Transverse colon (tissue), 4 donors: ENCODE measurements at regions not wholly inside any gene's neighbourhood (a gene's known extent, or its start where the extent isn't known, plus 50 kb on each side); places are given as distances from the start of the nearest gene placed in this dataset.

ENCODE experiments used
- DNase-seq: peaks from one replicate; pipeline ENCODE4 v3.0.0-alpha.2; 2019
- H3K27ac ChIP-seq, 4 donors: fragments of 200-600 bp; sonication (generic); 2 replicates each; pipeline ENCODE4 v1.5.1; 2016 to 2018; ENCODE audit warnings: inconsistent platforms in 4 of 4
- H3K27me3 ChIP-seq: fragments of 200-600 bp; sonication (generic); 2 replicates; pipeline ENCODE4 v1.5.1; 2017; ENCODE audit warnings: inconsistent platforms
- H3K36me3 ChIP-seq, 4 donors: fragments of 200-600 bp; sonication (generic); 2 replicates each; pipeline ENCODE4 v1.5.1; 2017 to 2019; ENCODE audit warnings: inconsistent platforms in 4 of 4
- H3K4me1 ChIP-seq, 4 donors: fragments of 200-600 bp; sonication (generic); 2 replicates each; pipeline ENCODE4 v1.5.1; 2017 to 2020; ENCODE audit warnings: inconsistent platforms in 4 of 4
- H3K4me3 ChIP-seq, 4 donors: fragments of 200-600 bp; sonication (generic); 1 replicate in 1 of 4; 2 replicates in 3 of 4; pipeline versions ENCODE4 v1.5.1 to v1.6.1; 2017 to 2019; ENCODE audit warnings: inconsistent platforms in 4 of 4
- H3K9me3 ChIP-seq, 2 donors: fragments of 200-600 bp; sonication (generic); 2 replicates each; pipeline ENCODE4 v1.5.1; 2017 to 2019; ENCODE audit warnings: inconsistent platforms in 2 of 2
- CTCF ChIP-seq, 5 experiments: fragments of 200-600 bp in 3 of 5; fragments of 450-650 bp in 2 of 5; sonication (generic) in 3 of 5; IDR thresholded peaks; 1 replicate in 2 of 5; 2 replicates in 3 of 5; pipeline ENCODE4 v1.5.1; 2016 to 2017; ENCODE audit warnings: antibody characterized with exemption in 5 of 5, inconsistent platforms in 3 of 5, mild to moderate bottlenecking in 2 of 5, moderate library complexity in 1 of 5
- EP300 ChIP-seq: sonication (generic); formaldehyde crosslinking; IDR thresholded peaks from one replicate; pipeline ENCODE4 v1.6.1; 2017; ENCODE audit warnings: antibody characterized with exemption, low read depth
- POLR2A ChIP-seq: fragments of 450-650 bp; IDR thresholded peaks from one replicate; pipeline ENCODE4 v1.6.1; 2016; ENCODE audit warnings: antibody characterized with exemption, mild to moderate bottlenecking, moderate library complexity
- POLR2AphosphoS5 ChIP-seq, 3 donors: sonication (generic); formaldehyde crosslinking; IDR thresholded peaks; one replicate each; pipeline ENCODE4 v1.6.1; 2016; ENCODE audit warnings: antibody characterized with exemption in 3 of 3
- WGBS, 2 donors: methylation state at CpG; one replicate each; pipeline ENCODE4 v1.1.5; 2018; ENCODE audit warnings: low coverage in 1 of 2; 5-methylcytosine and 5-hydroxymethylcytosine counted together
- in situ Hi-C, 4 donors: fragments of 200-750 bp; cut with MboI; loops; one replicate each; pipeline versions ENCODE4 v1.15.0 to v1.15.1; 2017; ENCODE audit warnings: low sequenced_read_pairs in 3 of 4, low pct_ligation_motif_present in 1 of 4, low pct_unique_long_range_greater_than_20kb in 1 of 4
- intact Hi-C: fragments of 100-400 bp; cut with DNase I; formaldehyde crosslinking; loops from one replicate; pipeline ENCODE4 v1.15.1; 2023; ENCODE audit warnings: low total_unique reads

DNA sequence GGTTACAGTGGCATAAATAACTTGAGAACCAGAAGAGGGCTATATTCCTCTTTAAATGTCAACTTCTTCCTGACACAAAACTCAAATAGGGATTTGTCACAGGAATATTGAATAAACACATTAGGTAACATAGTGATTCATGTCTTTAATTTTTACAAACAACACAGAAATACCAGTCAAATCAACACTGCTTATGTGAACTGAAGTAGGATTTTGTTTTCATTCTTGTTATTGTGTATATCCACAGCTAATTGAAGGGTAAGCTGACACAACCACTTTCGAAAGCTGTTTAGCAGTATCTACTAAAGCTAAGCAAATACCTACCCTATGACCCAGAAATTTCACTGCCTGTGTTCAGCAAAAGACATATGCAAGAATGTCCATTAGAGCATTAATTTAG, 120.4 kb upstream of the EOLA2 start:
- H3K4me3 ChIP-seq, result no peak overlapping the region
- H3K36me3 ChIP-seq, result no peaks in the 10 kb centered on the region
- H3K27ac ChIP-seq, result no peak overlapping the region
- H3K9me3 ChIP-seq, result no peaks in the 10 kb centered on the region
- no peak for TF ChIP-seq EP300
- intact Hi-C loops, result loop anchor here (5.0 kb wide), 1 partner anchor 426 kb away; the partner anchor contains the start of gene TMEM185A
- no peaks in the 10 kb centered on the region for H3K4me1 ChIP-seq
- DNase-seq, result no peak
- H3K27me3 ChIP-seq, result no peaks in the 10 kb centered on the region
- in situ Hi-C loops, result no loop called here
- 50 to 70% methylated on average over 1 of the region's 1 CpG for WGBS, 2 donors

GRCh38 chrX:150060406-150060805, 122.1 kb upstream of the EOLA2 start:
- no peaks in the 10 kb centered on the region for H3K27me3 ChIP-seq
- no peaks in the 10 kb centered on the region for H3K9me3 ChIP-seq
- 90 to 94% methylated on average over 3 to 7 of the region's 7 CpGs for WGBS, 2 donors
- DNase-seq, result no peak
- no peaks in the 10 kb centered on the region for H3K36me3 ChIP-seq
- no peak overlapping the region for H3K4me3 ChIP-seq
- intact Hi-C loops, result no loop called here
- no peaks in the 10 kb centered on the region for H3K4me1 ChIP-seq
- no peak for TF ChIP-seq EP300
- TF ChIP-seq POLR2A, result no peak
- no peak for TF ChIP-seq CTCF (IDR thresholded peaks at IDR 0.05)
- TF ChIP-seq POLR2AphosphoS5 (IDR thresholded peaks at IDR 0.05), result no peak
- in situ Hi-C loops, result no loop called here
- H3K27ac ChIP-seq, result no peak overlapping the region

- H3K9me3 ChIP-seq, result no peaks in the 10 kb centered on the region
- TF ChIP-seq POLR2AphosphoS5 (IDR thresholded peaks at IDR 0.05) (peak in 2 of 3 donors; percentile 22 to 44), CTCF (IDR thresholded peaks at IDR 0.05) (no peak)
- H3K4me1 ChIP-seq, result no peaks in the 10 kb centered on the region
- H3K4me3 ChIP-seq, result no peak overlapping the region
- H3K27me3 ChIP-seq, result no peaks in the 10 kb centered on the region
- no peak overlapping the region for H3K27ac ChIP-seq
- H3K36me3 ChIP-seq, result no peaks in the 10 kb centered on the region
- in situ Hi-C loops, result no loop called here
- peak; percentile 11 for DNase-seq
- intact Hi-C loops, result no loop called here
- WGBS, 2 donors, result 47 to 56% methylated on average over 3 to 8 of the region's 8 CpGs
Observed at GRCh38 chrX:150062292-150063137, 124.2 kb upstream of the EOLA2 start.

- H3K4me3 ChIP-seq, result no peak overlapping the region
- no peaks in the 10 kb centered on the region for H3K9me3 ChIP-seq
Observed at GRCh38 chrX:150063138-150063518, 124.8 kb upstream of the EOLA2 start.

More at GRCh38 chrX:150063138-150063518, 124.8 kb upstream of the EOLA2 start:
- no peak for DNase-seq
- in situ Hi-C loops, result no loop called here
- Histone ChIP-seq H3K4me1 (no peaks in the 10 kb centered on the region), H3K27me3 (no peaks in the 10 kb centered on the region), H3K27ac (no peak overlapping the region), H3K36me3 (no peaks in the 10 kb centered on the region)
- TF ChIP-seq CTCF (IDR thresholded peaks at IDR 0.05), result no peak
- TF ChIP-seq POLR2AphosphoS5 (IDR thresholded peaks at IDR 0.05), result no peak
- no peak for TF ChIP-seq POLR2A
- no peak for TF ChIP-seq EP300
- intact Hi-C loops, result no loop called here
